ENCODE measurements at regions not wholly inside any gene's neighbourhood (a gene's known extent, or its start where the extent isn't known, plus 50 kb on each side); places are given as distances from the start of the nearest gene placed in this dataset.

- Histone ChIP-seq H3K36me3 (ENCODE audit: control insufficient read depth, insufficient read depth, low read length) (no peaks in the 10 kb centered on the region), H3K9me3 (ENCODE audit: control insufficient read depth, low read length) (no peaks in the 10 kb centered on the region), H3K4me1 (ENCODE audit: control insufficient read depth, insufficient read depth, low read length, poor library complexity, severe bottlenecking) (no peaks in the 10 kb centered on the region), H3K27ac (ENCODE audit: low read depth, low read length, severe bottlenecking) (no peak overlapping the region), H3K4me3 (ENCODE audit: extremely low read depth, insufficient read depth, low read length, poor library complexity, severe bottlenecking) (no peak overlapping the region)
Observed at GRCh38 chr4:31538877-31539276, 818.7 kb downstream of the PCDH7 start.

GRCh38 chr4:31539284-31540069, 819.3 kb downstream of the PCDH7 start:
- no peaks in the 10 kb centered on the region for H3K9me3 ChIP-seq (ENCODE audit: control insufficient read depth, low read length)

GRCh38 chr4:31545330-31545729, 825.2 kb downstream of the PCDH7 start:
- H3K4me1 ChIP-seq (ENCODE audit: control insufficient read depth, insufficient read depth, low read length, poor library complexity, severe bottlenecking), result no peaks in the 10 kb centered on the region
- no peaks in the 10 kb centered on the region for H3K9me3 ChIP-seq (ENCODE audit: control insufficient read depth, low read length)
- no peaks in the 10 kb centered on the region for H3K36me3 ChIP-seq (ENCODE audit: control insufficient read depth, insufficient read depth, low read length)
- H3K4me3 ChIP-seq (ENCODE audit: extremely low read depth, insufficient read depth, low read length, poor library complexity, severe bottlenecking), result no peak overlapping the region
- no peak overlapping the region for H3K27ac ChIP-seq (ENCODE audit: low read depth, low read length, severe bottlenecking)

More at GRCh38 chr4:31539284-31540069, 819.3 kb downstream of the PCDH7 start:
- H3K36me3 ChIP-seq (ENCODE audit: control insufficient read depth, insufficient read depth, low read length), result no peaks in the 10 kb centered on the region
- H3K4me3 ChIP-seq (ENCODE audit: extremely low read depth, insufficient read depth, low read length, poor library complexity, severe bottlenecking), result no peak overlapping the region
- no peaks in the 10 kb centered on the region for H3K4me1 ChIP-seq (ENCODE audit: control insufficient read depth, insufficient read depth, low read length, poor library complexity, severe bottlenecking)
- H3K27ac ChIP-seq (ENCODE audit: low read depth, low read length, severe bottlenecking), result no peak overlapping the region

- WGBS, 2 experiments (ENCODE audit: insufficient coverage in 2 of 2), result no CpG with 5 or more reads among the region's 1 CpG
- Histone ChIP-seq H3K27ac (ENCODE audit: low read depth, low read length, severe bottlenecking) (no peak overlapping the region), H3K4me3 (ENCODE audit: extremely low read depth, insufficient read depth, low read length, poor library complexity, severe bottlenecking) (no peak overlapping the region), H3K4me1 (ENCODE audit: control insufficient read depth, insufficient read depth, low read length, poor library complexity, severe bottlenecking) (no peaks in the 10 kb centered on the region), H3K36me3 (ENCODE audit: control insufficient read depth, insufficient read depth, low read length) (no peaks in the 10 kb centered on the region), H3K9me3 (ENCODE audit: control insufficient read depth, low read length) (no peaks in the 10 kb centered on the region)
Observed at GRCh38 chr4:31545755-31546154, 825.6 kb downstream of the PCDH7 start.

- Histone ChIP-seq H3K27ac (ENCODE audit: low read depth, low read length, severe bottlenecking) (no peak overlapping the region), H3K36me3 (ENCODE audit: control insufficient read depth, insufficient read depth, low read length) (no peaks in the 10 kb centered on the region), H3K4me3 (ENCODE audit: extremely low read depth, insufficient read depth, low read length, poor library complexity, severe bottlenecking) (no peak overlapping the region), H3K4me1 (ENCODE audit: control insufficient read depth, insufficient read depth, low read length, poor library complexity, severe bottlenecking) (no peaks in the 10 kb centered on the region), H3K9me3 (ENCODE audit: control insufficient read depth, low read length) (no peaks in the 10 kb centered on the region)
- 100% methylated on average over 1 of the region's 2 CpGs; no CpG with 5 or more reads in 1 of the 2 experiments for WGBS, 2 experiments (ENCODE audit: insufficient coverage in 2 of 2)
Observed at GRCh38 chr4:31548021-31548420, 827.9 kb downstream of the PCDH7 start.

- Histone ChIP-seq H3K36me3 (ENCODE audit: control insufficient read depth, insufficient read depth, low read length) (no peaks in the 10 kb centered on the region), H3K9me3 (ENCODE audit: control insufficient read depth, low read length) (no peaks in the 10 kb centered on the region), H3K27ac (ENCODE audit: low read depth, low read length, severe bottlenecking) (no peak overlapping the region), H3K4me1 (ENCODE audit: control insufficient read depth, insufficient read depth, low read length, poor library complexity, severe bottlenecking) (no peaks in the 10 kb centered on the region), H3K4me3 (ENCODE audit: extremely low read depth, insufficient read depth, low read length, poor library complexity, severe bottlenecking) (no peak overlapping the region)
- WGBS, 2 experiments (ENCODE audit: insufficient coverage in 2 of 2), result 80 to 83% methylated on average over 1 of the region's 2 CpGs
Observed at GRCh38 chr4:31548823-31549222, 828.7 kb downstream of the PCDH7 start.

- H3K9me3 ChIP-seq (ENCODE audit: control insufficient read depth, low read length), result no peaks in the 10 kb centered on the region
- no peaks in the 10 kb centered on the region for H3K36me3 ChIP-seq (ENCODE audit: control insufficient read depth, insufficient read depth, low read length)
- no peak overlapping the region for H3K4me3 ChIP-seq (ENCODE audit: extremely low read depth, insufficient read depth, low read length, poor library complexity, severe bottlenecking)
- H3K4me1 ChIP-seq (ENCODE audit: control insufficient read depth, insufficient read depth, low read length, poor library complexity, severe bottlenecking), result no peaks in the 10 kb centered on the region
- H3K27ac ChIP-seq (ENCODE audit: low read depth, low read length, severe bottlenecking), result no peak overlapping the region
- 83 to 100% methylated on average over 1 of the region's 1 CpG for WGBS, 2 experiments (ENCODE audit: insufficient coverage in 2 of 2)
Observed at GRCh38 chr4:31549256-31549655, 829.1 kb downstream of the PCDH7 start.

- Histone ChIP-seq H3K27ac (ENCODE audit: low read depth, low read length, severe bottlenecking) (no peak overlapping the region), H3K9me3 (ENCODE audit: control insufficient read depth, low read length) (no peaks in the 10 kb centered on the region), H3K4me3 (ENCODE audit: extremely low read depth, insufficient read depth, low read length, poor library complexity, severe bottlenecking) (no peak overlapping the region), H3K4me1 (ENCODE audit: control insufficient read depth, insufficient read depth, low read length, poor library complexity, severe bottlenecking) (no peaks in the 10 kb centered on the region), H3K36me3 (ENCODE audit: control insufficient read depth, insufficient read depth, low read length) (no peaks in the 10 kb centered on the region)
- no CpG with 5 or more reads among the region's 2 CpGs for WGBS, 2 experiments (ENCODE audit: insufficient coverage in 2 of 2)
Observed at GRCh38 chr4:31557437-31557836, 837.3 kb downstream of the PCDH7 start.

GRCh38 chr4:31573554-31573953, 853.4 kb downstream of the PCDH7 start:
- Histone ChIP-seq H3K9me3 (ENCODE audit: control insufficient read depth, low read length) (no peaks in the 10 kb centered on the region), H3K36me3 (ENCODE audit: control insufficient read depth, insufficient read depth, low read length) (no peaks in the 10 kb centered on the region), H3K27ac (ENCODE audit: low read depth, low read length, severe bottlenecking) (no peak overlapping the region), H3K4me1 (ENCODE audit: control insufficient read depth, insufficient read depth, low read length, poor library complexity, severe bottlenecking) (no peaks in the 10 kb centered on the region), H3K4me3 (ENCODE audit: extremely low read depth, insufficient read depth, low read length, poor library complexity, severe bottlenecking) (no peak overlapping the region)
- 84 to 94% methylated on average over 2 of the region's 5 CpGs for WGBS, 2 experiments (ENCODE audit: insufficient coverage in 2 of 2)

- no CpG with 5 or more reads among the region's 2 CpGs for WGBS, 2 experiments (ENCODE audit: insufficient coverage in 2 of 2)
- no peaks in the 10 kb centered on the region for H3K9me3 ChIP-seq (ENCODE audit: control insufficient read depth, low read length)
- H3K4me1 ChIP-seq (ENCODE audit: control insufficient read depth, insufficient read depth, low read length, poor library complexity, severe bottlenecking), result no peaks in the 10 kb centered on the region
- no peak overlapping the region for H3K4me3 ChIP-seq (ENCODE audit: extremely low read depth, insufficient read depth, low read length, poor library complexity, severe bottlenecking)
- no peak overlapping the region for H3K27ac ChIP-seq (ENCODE audit: low read depth, low read length, severe bottlenecking)
- no peaks in the 10 kb centered on the region for H3K36me3 ChIP-seq (ENCODE audit: control insufficient read depth, insufficient read depth, low read length)
Observed at GRCh38 chr4:31575504-31575903, 855.3 kb downstream of the PCDH7 start.

- WGBS, 2 experiments (ENCODE audit: insufficient coverage in 2 of 2), result no CpG with 5 or more reads among the region's 1 CpG
Observed at GRCh38 chr4:31580843-31581242, 860.7 kb downstream of the PCDH7 start.

More at GRCh38 chr4:31580843-31581242, 860.7 kb downstream of the PCDH7 start:
- no peaks in the 10 kb centered on the region for H3K4me1 ChIP-seq (ENCODE audit: control insufficient read depth, insufficient read depth, low read length, poor library complexity, severe bottlenecking)
- H3K4me3 ChIP-seq (ENCODE audit: extremely low read depth, insufficient read depth, low read length, poor library complexity, severe bottlenecking), result no peak overlapping the region
- no peak overlapping the region for H3K27ac ChIP-seq (ENCODE audit: low read depth, low read length, severe bottlenecking)
- H3K9me3 ChIP-seq (ENCODE audit: control insufficient read depth, low read length), result no peaks in the 10 kb centered on the region
- no peaks in the 10 kb centered on the region for H3K36me3 ChIP-seq (ENCODE audit: control insufficient read depth, insufficient read depth, low read length)

Measured in mesodermal cell (in vitro differentiated cells).